Heart left ventricle (tissue), 13 donors: ENCODE measurements at regions not wholly inside any gene's neighbourhood (a gene's known extent, or its start where the extent isn't known, plus 50 kb on each side); places are given as distances from the start of the nearest gene placed in this dataset.

Experiments used
- POLR2A ChIP-seq, 2 donors: fragments of 450-650 bp; IDR thresholded peaks; one replicate each; pipeline ENCODE4 v1.6.1; 2017; ENCODE audit warnings: antibody characterized with exemption in 2 of 2, mild to moderate bottlenecking in 2 of 2, moderate library complexity in 2 of 2
- TF ChIP-seq, protein P1 (sequence below), 12 donors: fragments of 200-600 bp; sonication (generic) in 4 of 12; IDR thresholded peaks; one replicate each; pipeline versions ENCODE4 v1.5.0 to v1.8.0; 2018 to 2022; ENCODE audit warnings: antibody characterized with exemption in 12 of 12, mild to moderate bottlenecking in 5 of 12
- donor health status: ischemic (EF 13 %, LVEDD 7.1; RV severe dilation, severe dysfunction).
- donor health status: DM: no; HTN: yes; CAD: no.
- donor health status: DM: no; HTN: no; CAD: no.
- donor health status: ischemic (EF 25% LVEDD 6.9; RV normal size, moderate dysfunction).
- donor health status: ischemic (EF 25% LVEDD 5.7; RV mildly dilated, moderate dysfunction).
- donor health status: ischemic (EF 35%, LVEDD 5.7; RV mildly dilated, moderate dysfunction).
- donor health status: nonischemic (EF 11% LVEDD 7.7; RV severe dilation, severe dysfunction).
- donor health status: DM: yes; HTN: yes; CAD: no.
- donor health status: PGD.
- donor health status: ischemic (EF 29% LVEDD 5.4; RV normal size, mild dysfunction).
- donor health status: nonischemic (EF 23%, LVEDD 6.1; RV moderate dilation, normal function).

DNA sequence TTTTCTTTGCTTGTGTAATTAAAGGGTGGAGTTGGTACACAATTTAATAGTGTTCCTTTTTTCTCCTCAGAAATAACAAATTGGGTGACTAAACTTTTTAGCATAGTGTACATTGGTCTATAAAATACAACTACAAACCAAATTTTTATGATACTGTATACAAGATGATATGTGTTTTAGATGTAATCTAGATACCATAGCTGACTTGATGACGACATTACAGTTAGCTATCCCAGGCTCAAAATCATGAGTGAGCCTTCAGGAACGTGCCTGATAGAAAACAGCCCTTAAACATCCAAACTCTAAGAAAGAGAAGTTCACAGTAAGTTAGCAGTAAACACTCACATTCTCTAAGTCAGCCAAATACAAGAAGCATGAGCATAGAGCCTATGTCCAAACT lies 99.0 kb upstream of the SSTR1 start:
- TF ChIP-seq POLR2A (IDR thresholded peaks at IDR 0.05) = no peak
- TF ChIP-seq, protein P1, sequence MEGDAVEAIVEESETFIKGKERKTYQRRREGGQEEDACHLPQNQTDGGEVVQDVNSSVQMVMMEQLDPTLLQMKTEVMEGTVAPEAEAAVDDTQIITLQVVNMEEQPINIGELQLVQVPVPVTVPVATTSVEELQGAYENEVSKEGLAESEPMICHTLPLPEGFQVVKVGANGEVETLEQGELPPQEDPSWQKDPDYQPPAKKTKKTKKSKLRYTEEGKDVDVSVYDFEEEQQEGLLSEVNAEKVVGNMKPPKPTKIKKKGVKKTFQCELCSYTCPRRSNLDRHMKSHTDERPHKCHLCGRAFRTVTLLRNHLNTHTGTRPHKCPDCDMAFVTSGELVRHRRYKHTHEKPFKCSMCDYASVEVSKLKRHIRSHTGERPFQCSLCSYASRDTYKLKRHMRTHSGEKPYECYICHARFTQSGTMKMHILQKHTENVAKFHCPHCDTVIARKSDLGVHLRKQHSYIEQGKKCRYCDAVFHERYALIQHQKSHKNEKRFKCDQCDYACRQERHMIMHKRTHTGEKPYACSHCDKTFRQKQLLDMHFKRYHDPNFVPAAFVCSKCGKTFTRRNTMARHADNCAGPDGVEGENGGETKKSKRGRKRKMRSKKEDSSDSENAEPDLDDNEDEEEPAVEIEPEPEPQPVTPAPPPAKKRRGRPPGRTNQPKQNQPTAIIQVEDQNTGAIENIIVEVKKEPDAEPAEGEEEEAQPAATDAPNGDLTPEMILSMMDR (IDR thresholded peaks at IDR 0.05) = no peak
